ENCODE measurements at regions not wholly inside any gene's neighbourhood (a gene's known extent, or its start where the extent isn't known, plus 50 kb on each side); places are given as distances from the start of the nearest gene placed in this dataset.
"Not testable (repeated sequence)": the region's sequence is repeated elsewhere in the genome, so short reads cannot be mapped to it uniquely, and the experiment has no call there.

DNA sequence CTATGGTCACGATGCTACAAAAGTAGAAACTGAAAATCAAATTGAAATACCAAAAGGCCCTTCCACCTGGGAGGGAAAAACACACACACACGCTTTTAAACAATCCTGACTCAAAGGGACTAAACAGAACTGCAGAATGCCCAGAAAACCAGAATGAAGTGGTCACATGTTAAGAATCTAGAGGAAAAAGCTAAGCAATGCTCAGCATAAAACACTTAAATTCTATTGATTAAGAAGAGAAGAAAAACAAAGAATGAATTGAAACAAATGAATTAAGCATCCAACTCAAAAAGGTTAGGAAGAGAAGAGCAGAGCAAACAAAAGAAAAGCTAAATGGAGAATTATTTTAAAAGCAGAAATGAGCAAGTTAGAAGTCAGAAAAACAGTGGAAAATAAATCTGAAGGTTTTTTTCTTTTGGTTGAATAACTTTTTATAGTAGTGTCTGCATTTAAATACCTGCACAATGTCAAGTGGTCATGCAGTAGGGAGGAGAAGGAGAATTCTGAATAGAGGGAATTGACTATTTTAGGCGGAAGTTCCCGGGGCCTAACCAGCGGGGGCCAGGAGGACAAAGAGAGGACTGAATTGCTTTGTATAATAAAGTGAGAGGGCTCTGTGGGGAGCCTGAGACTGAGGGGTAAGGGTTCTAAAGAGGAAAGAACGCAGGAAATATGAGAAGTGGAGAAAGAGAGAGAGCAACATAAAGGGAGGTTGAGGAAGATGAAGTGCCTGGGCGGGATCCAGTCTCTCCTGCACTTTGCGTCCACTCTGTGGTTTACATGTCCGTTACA lies 146.8 kb downstream of the ATPSCKMT start:
- TF ChIP-seq EZH2 (IDR thresholded peaks at IDR 0.05; ENCODE audit: borderline replicate concordance, insufficient read depth, low read depth, low read length, poor library complexity, severe bottlenecking) (no peak), CTCF (IDR thresholded peaks at IDR 0.05) (no peak)
- Mint-ChIP-seq H3K9me3 (ENCODE audit: insufficient read depth) (peaks cover 3% of the 10 kb centered on the region), H3K4me1 (no peaks in the 10 kb centered on the region), H3K27ac (no peak overlapping the region), H3K27me3 (no peaks in the 10 kb centered on the region), H3K4me3 (no peak overlapping the region)
- Histone ChIP-seq H3K9ac (ENCODE audit: low read length) (no peak overlapping the region), H3K27ac (ENCODE audit: low read length in 2 of 2) (no peak overlapping the region), H4K20me1 (ENCODE audit: control insufficient read depth, insufficient read depth, low read length, poor library complexity, severe bottlenecking) (no peaks in the 10 kb centered on the region), H3K27me3 (replicated peaks in 1 of 4; ENCODE audit: control extremely low read depth in 1 of 4, control insufficient read depth in 3 of 4, insufficient read depth in 4 of 4, low read length in 3 of 4) (no peaks in the 10 kb centered on the region), H2AFZ (ENCODE audit: insufficient read depth, low read depth, low read length, poor library complexity, severe bottlenecking) (no peak overlapping the region), H3K79me2 (ENCODE audit: control insufficient read depth, insufficient read depth, low read length) (no peaks in the 10 kb centered on the region), H3K4me1 (ENCODE audit: control insufficient read depth in 2 of 2, insufficient read depth in 2 of 2, low read length in 2 of 2) (no peaks in the 10 kb centered on the region), H3K9me3 (ENCODE audit: control extremely low read depth in 1 of 3, control insufficient read depth in 2 of 3, insufficient read depth in 1 of 3, low read length in 2 of 3) (peaks cover 0 to 6% (median 0%) of the 10 kb centered on the region in 3 donors), H3K4me3 (ENCODE audit: control extremely low read depth in 1 of 5, extremely low read depth in 1 of 5, insufficient read depth in 1 of 5, low read depth in 2 of 5, low read length in 4 of 5) (no peak overlapping the region), H3K36me3 (replicated peaks in 1 of 2; ENCODE audit: control extremely low read depth in 1 of 2, control insufficient read depth in 1 of 2, extremely low read depth in 1 of 2, insufficient read depth in 2 of 2, low read length in 1 of 2) (no peaks in the 10 kb centered on the region), H3K4me2 (replicated peaks; ENCODE audit: low read depth, low read length, poor library complexity, severe bottlenecking) (no peak overlapping the region)
- no peak for ATAC-seq (ENCODE audit: low read depth)
- intact Hi-C loops (cut with micrococcal nuclease) = no loop called here
- ChIA-PET CTCF (no interaction called here), POLR2A (no interaction called here)
- no peak for DNase-seq
- WGBS (ENCODE audit: insufficient coverage) = 68% methylated on average over 4 of the region's 9 CpGs

DNA sequence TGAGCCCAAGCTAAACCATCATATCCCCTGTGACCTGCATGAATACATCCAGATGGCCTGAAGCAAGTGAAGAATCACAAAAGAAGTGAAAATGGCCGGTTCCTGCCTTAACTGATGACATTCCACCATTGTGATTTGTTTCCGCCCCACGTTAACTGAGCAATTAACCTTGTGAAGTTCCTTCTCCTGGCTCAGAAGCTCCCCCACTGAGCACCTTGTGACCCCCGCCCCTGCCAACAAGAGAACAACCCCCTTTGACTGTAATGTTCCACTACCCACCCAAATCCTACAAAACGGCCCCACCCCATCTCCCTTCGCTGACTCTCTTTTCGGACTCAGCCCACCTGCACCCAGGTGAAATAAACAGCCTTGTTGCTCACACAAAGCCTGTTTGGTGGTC lies 147.5 kb downstream of the ATPSCKMT start:
- WGBS (ENCODE audit: insufficient coverage) = 92% methylated on average over 6 of the region's 7 CpGs
- H3K79me2 ChIP-seq (ENCODE audit: control insufficient read depth, insufficient read depth, low read length); H3K4me3 ChIP-seq (ENCODE audit: control extremely low read depth in 1 of 5, extremely low read depth in 1 of 5, insufficient read depth in 1 of 5, low read depth in 2 of 5, low read length in 4 of 5); POLR2A ChIA-PET; H3K36me3 ChIP-seq (replicated peaks in 1 of 2; ENCODE audit: control extremely low read depth in 1 of 2, control insufficient read depth in 1 of 2, extremely low read depth in 1 of 2, insufficient read depth in 2 of 2, low read length in 1 of 2); ATAC-seq (ENCODE audit: low read depth); H3K9me3 ChIP-seq (ENCODE audit: control extremely low read depth in 1 of 3, control insufficient read depth in 2 of 3, insufficient read depth in 1 of 3, low read length in 2 of 3); H3K9me3 Mint-ChIP-seq (ENCODE audit: insufficient read depth); H3K4me1 ChIP-seq (ENCODE audit: control insufficient read depth in 2 of 2, insufficient read depth in 2 of 2, low read length in 2 of 2); DNase-seq; CTCF ChIA-PET; H3K4me2 ChIP-seq (replicated peaks; ENCODE audit: low read depth, low read length, poor library complexity, severe bottlenecking); H4K20me1 ChIP-seq (ENCODE audit: control insufficient read depth, insufficient read depth, low read length, poor library complexity, severe bottlenecking); H3K27me3 Mint-ChIP-seq; H3K27ac ChIP-seq (ENCODE audit: low read length in 2 of 2); H3K4me3 Mint-ChIP-seq; H3K4me1 Mint-ChIP-seq; intact Hi-C loops (cut with micrococcal nuclease); H2AFZ ChIP-seq (ENCODE audit: insufficient read depth, low read depth, low read length, poor library complexity, severe bottlenecking); H3K27me3 ChIP-seq (replicated peaks in 1 of 4; ENCODE audit: control extremely low read depth in 1 of 4, control insufficient read depth in 3 of 4, insufficient read depth in 4 of 4, low read length in 3 of 4); H3K9ac ChIP-seq (ENCODE audit: low read length); H3K27ac Mint-ChIP-seq: not testable (repeated sequence)

Data from B cell (primary cell).